Breast epithelium (tissue), 3 donors: ENCODE measurements at regions not wholly inside any gene's neighbourhood (a gene's known extent, or its start where the extent isn't known, plus 50 kb on each side); places are given as distances from the start of the nearest gene placed in this dataset.

Source experiments
- POLR2A ChIP-seq: fragments of 450-650 bp; IDR thresholded peaks from one replicate; pipeline ENCODE4 v1.6.1; 2016; ENCODE audit warnings: antibody characterized with exemption, mild to moderate bottlenecking, moderate library complexity
- POLR2AphosphoS5 ChIP-seq, 3 donors: sonication (generic); formaldehyde crosslinking; IDR thresholded peaks; one replicate each; pipeline ENCODE4 v1.6.1; 2017; ENCODE audit warnings: antibody characterized with exemption in 3 of 3
- TF ChIP-seq, protein P1 (sequence below), 3 donors: fragments of 450-650 bp; IDR thresholded peaks; one replicate each; pipeline ENCODE4 v1.5.1; 2016 to 2017; ENCODE audit warnings: antibody characterized with exemption in 3 of 3, mild to moderate bottlenecking in 3 of 3, moderate library complexity in 3 of 3

DNA sequence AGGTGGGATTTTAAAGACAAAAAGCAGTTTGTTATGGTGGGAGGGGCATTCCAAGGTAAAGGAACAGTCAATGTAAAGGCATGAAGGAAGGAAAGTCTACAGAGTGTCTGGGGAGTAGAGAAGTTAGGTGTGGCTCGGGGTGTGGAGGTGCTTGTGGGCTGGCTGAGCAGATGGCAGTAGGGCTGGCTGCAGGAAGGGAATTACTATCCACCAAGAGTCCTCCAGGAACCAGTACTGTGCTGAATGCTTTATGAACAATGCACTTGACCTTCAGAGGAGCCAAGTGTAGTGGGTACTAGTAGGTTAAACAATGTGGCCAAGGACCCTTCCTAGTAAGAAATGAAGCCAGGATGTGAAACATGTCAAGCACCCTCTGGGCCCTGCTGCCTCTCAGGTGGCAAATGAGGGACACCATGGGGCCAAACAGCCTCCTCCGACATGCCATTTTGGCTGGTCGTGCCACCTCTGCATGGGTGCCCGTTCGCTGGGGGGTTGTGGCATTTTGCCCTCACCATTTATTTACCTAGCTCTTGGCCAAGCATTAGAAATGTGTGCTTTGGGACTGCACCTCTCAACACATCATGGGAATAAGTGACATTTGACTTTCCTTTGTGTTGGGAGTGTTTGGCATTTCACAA is 123.6 kb upstream of the TENM4 start:
- TF ChIP-seq, protein P1, sequence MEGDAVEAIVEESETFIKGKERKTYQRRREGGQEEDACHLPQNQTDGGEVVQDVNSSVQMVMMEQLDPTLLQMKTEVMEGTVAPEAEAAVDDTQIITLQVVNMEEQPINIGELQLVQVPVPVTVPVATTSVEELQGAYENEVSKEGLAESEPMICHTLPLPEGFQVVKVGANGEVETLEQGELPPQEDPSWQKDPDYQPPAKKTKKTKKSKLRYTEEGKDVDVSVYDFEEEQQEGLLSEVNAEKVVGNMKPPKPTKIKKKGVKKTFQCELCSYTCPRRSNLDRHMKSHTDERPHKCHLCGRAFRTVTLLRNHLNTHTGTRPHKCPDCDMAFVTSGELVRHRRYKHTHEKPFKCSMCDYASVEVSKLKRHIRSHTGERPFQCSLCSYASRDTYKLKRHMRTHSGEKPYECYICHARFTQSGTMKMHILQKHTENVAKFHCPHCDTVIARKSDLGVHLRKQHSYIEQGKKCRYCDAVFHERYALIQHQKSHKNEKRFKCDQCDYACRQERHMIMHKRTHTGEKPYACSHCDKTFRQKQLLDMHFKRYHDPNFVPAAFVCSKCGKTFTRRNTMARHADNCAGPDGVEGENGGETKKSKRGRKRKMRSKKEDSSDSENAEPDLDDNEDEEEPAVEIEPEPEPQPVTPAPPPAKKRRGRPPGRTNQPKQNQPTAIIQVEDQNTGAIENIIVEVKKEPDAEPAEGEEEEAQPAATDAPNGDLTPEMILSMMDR (IDR thresholded peaks at IDR 0.05): no peak
- no peak for TF ChIP-seq POLR2A
- TF ChIP-seq POLR2AphosphoS5 (IDR thresholded peaks at IDR 0.05): no peak
